ENCODE measurements at regions not wholly inside any gene's neighbourhood (a gene's known extent, or its start where the extent isn't known, plus 50 kb on each side); places are given as distances from the start of the nearest gene placed in this dataset.

DNA sequence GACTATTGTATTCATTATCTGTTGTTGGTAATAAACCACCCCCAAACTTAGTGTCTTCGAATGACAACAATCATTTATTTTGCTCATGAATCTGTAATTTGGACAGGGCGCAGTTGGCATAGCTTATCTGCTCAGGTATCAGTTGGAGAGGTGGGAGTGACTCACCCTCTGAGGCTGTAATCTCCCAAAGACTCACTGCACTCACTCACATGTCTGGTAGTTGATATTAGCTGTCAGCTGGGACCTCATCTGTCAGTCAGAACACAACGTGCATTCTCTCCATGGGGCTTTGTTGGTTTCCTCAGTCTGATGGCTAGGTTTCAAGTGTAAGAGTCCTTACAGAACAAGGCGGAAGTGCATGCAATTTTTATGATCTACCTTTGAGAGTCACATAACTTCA, 183.5 kb upstream of the PRNP start:
- Histone ChIP-seq H3K56ac (ENCODE audit: insufficient read length, low read depth, low read length) (no peak overlapping the region), H4K8ac (replicated peaks; ENCODE audit: insufficient read length, low read depth, low read length) (no peak overlapping the region), H2BK120ac (ENCODE audit: low read depth, low read length, poor library complexity, severe bottlenecking) (no peak overlapping the region), H3K9me3 (ENCODE audit: control insufficient read depth, low read depth, low read length) (peaks cover 14% of the 10 kb centered on the region), H4K5ac (ENCODE audit: insufficient read length, low read depth, low read length) (no peak overlapping the region), H2BK15ac (ENCODE audit: low read depth, low read length) (no peak overlapping the region), H3K4ac (ENCODE audit: low read depth, low read length) (no peak overlapping the region), H3T11ph (ENCODE audit: low read length) (no peak overlapping the region), H2AK5ac (ENCODE audit: insufficient read length, low read length) (no peak overlapping the region), H3K4me1 (ENCODE audit: insufficient read depth, low read length) (peaks cover 2% of the 10 kb centered on the region; the same call in 1 of the 2 replicates), H4K91ac (ENCODE audit: insufficient read length, low read depth, low read length) (no peak overlapping the region), H3K27me3 (ENCODE audit: insufficient read depth, low read length) (no peaks in the 10 kb centered on the region), H3K79me1 (ENCODE audit: insufficient read depth, low read depth, low read length, poor library complexity, severe bottlenecking) (no peaks in the 10 kb centered on the region), H3K23me2 (ENCODE audit: insufficient read length, low read depth, low read length, poor library complexity, severe bottlenecking) (no peaks in the 10 kb centered on the region), H4K20me1 (ENCODE audit: control insufficient read depth, insufficient read depth, insufficient read length) (no peaks in the 10 kb centered on the region), H2AFZ (ENCODE audit: low read length) (no peak overlapping the region), H2BK5ac (ENCODE audit: insufficient read length, low read length) (no peak overlapping the region), H3K27ac (ENCODE audit: insufficient read length, low read depth, low read length) (no peak overlapping the region), H3K23ac (ENCODE audit: insufficient read length, low read depth, low read length) (no peak overlapping the region), H2BK12ac (ENCODE audit: insufficient read length, low read depth, low read length) (no peak overlapping the region), H2BK20ac (ENCODE audit: low read depth, low read length, poor library complexity, severe bottlenecking) (no peak overlapping the region), H3K9ac (ENCODE audit: extremely low read depth, insufficient read length, low read length) (no peak overlapping the region), H3K4me2 (ENCODE audit: insufficient read depth, insufficient read length, low read length) (no peak overlapping the region), H3K79me2 (ENCODE audit: insufficient read depth, low read length) (no peaks in the 10 kb centered on the region), H3K18ac (ENCODE audit: insufficient read length, low read depth, low read length) (no peak overlapping the region), H3K14ac (ENCODE audit: insufficient read depth, low read length) (no peak overlapping the region)
- WGBS (ENCODE audit: extremely low coverage, insufficient read length, low lambda C conversion rate), result no CpG with 5 or more reads among the region's 4 CpGs
- Mint-ChIP-seq H3K27me3 (ENCODE audit: low read depth) (peaks cover 3% of the 10 kb centered on the region; the same call in 1 of the 2 replicates), H3K4me1 (peaks cover 7% of the 10 kb centered on the region in 2 experiments), H3K4me3 (no peak overlapping the region), H3K27ac (no peak overlapping the region), H3K36me3 (ENCODE audit: insufficient read depth in 1 of 3, low read depth in 3 of 3) (peaks cover 6 to 15% (median 10%) of the 10 kb centered on the region in 3 experiments; a peak in 6 of 7 replicates), H3K9me3 (peaks cover 20 to 23% of the 10 kb centered on the region in 2 experiments)
- no peak for DNase-seq
- TF ChIP-seq, protein P1, sequence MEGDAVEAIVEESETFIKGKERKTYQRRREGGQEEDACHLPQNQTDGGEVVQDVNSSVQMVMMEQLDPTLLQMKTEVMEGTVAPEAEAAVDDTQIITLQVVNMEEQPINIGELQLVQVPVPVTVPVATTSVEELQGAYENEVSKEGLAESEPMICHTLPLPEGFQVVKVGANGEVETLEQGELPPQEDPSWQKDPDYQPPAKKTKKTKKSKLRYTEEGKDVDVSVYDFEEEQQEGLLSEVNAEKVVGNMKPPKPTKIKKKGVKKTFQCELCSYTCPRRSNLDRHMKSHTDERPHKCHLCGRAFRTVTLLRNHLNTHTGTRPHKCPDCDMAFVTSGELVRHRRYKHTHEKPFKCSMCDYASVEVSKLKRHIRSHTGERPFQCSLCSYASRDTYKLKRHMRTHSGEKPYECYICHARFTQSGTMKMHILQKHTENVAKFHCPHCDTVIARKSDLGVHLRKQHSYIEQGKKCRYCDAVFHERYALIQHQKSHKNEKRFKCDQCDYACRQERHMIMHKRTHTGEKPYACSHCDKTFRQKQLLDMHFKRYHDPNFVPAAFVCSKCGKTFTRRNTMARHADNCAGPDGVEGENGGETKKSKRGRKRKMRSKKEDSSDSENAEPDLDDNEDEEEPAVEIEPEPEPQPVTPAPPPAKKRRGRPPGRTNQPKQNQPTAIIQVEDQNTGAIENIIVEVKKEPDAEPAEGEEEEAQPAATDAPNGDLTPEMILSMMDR (conservative IDR thresholded peaks at IDR 0.05), result no peak

Measured in H9 (cell line).